GM23338 (cell line): ENCODE measurements at regions not wholly inside any gene's neighbourhood (a gene's known extent, or its start where the extent isn't known, plus 50 kb on each side); places are given as distances from the start of the nearest gene placed in this dataset.

Experiments used
- ATAC-seq: fragments of 200-7000 bp; cut with Tn5 transposase; 3 replicates; pipeline ENCODE4 v1.9.1; 2020
- DNase-seq: peaks from one replicate; pipeline ENCODE4 v3.0.0-alpha.2; 2015; ENCODE audit warnings: low spot score
- H2AFZ ChIP-seq: fragments of 200-600 bp; sonication (generic); 2 replicates; pipeline ENCODE4 v1.8.0; 2016; ENCODE audit warnings: antibody characterized with exemption, mild to moderate bottlenecking, moderate library complexity
- H3F3A ChIP-seq: fragments of 200-600 bp; sonication (generic); replicated peaks from 2 replicates; pipeline ENCODE4 v1.8.0; 2017; ENCODE audit warnings: antibody characterized with exemption, mixed run types, low read depth
- H3K27ac ChIP-seq: fragments of 200-600 bp; sonication (generic); 2 replicates; pipeline ENCODE4 v1.6.1; 2016; ENCODE audit warnings: low read depth
- H3K27me3 ChIP-seq: fragments of 200-600 bp; sonication (generic); 2 replicates; pipeline ENCODE4 v1.8.0; 2016; ENCODE audit warnings: mild to moderate bottlenecking, mixed run types, moderate library complexity; ENCODE audit not compliant: insufficient read depth
- H3K36me3 ChIP-seq: fragments of 200-600 bp; sonication (generic); 2 replicates; pipeline ENCODE4 v1.8.0; 2016; ENCODE audit warnings: mild to moderate bottlenecking; ENCODE audit not compliant: insufficient read depth
- H3K4me1 ChIP-seq: fragments of 200-600 bp; sonication (generic); 2 replicates; pipeline ENCODE4 v1.8.0; 2016; ENCODE audit warnings: mild to moderate bottlenecking, moderate library complexity; ENCODE audit not compliant: insufficient read depth
- H3K4me2 ChIP-seq: fragments of 200-600 bp; sonication (generic); 2 replicates; pipeline ENCODE4 v1.7.1; 2017; ENCODE audit warnings: mixed run types
- H3K4me3 ChIP-seq: fragments of 200-600 bp; sonication (generic); 2 replicates; pipeline ENCODE4 v1.6.1; 2016; ENCODE audit warnings: mixed run types
- H3K79me2 ChIP-seq: fragments of 200-600 bp; sonication (generic); replicated peaks from 2 replicates; pipeline ENCODE4 v1.8.0; 2017; ENCODE audit warnings: mild to moderate bottlenecking; ENCODE audit not compliant: insufficient read depth
- H3K9me2 ChIP-seq: fragments of 200-600 bp; sonication (generic); 2 replicates; pipeline ENCODE4 v1.8.0; 2017; ENCODE audit not compliant: insufficient read depth
- H4K20me1 ChIP-seq: fragments of 200-600 bp; sonication (generic); replicated peaks from 2 replicates; pipeline ENCODE4 v1.8.0; 2017; ENCODE audit warnings: mild to moderate bottlenecking; ENCODE audit not compliant: insufficient read depth
- H3K27ac Mint-ChIP-seq: 2 replicates; pipeline ENCODE4 v1.8.0; 2020; ENCODE audit warnings: inconsistent platforms, mild to moderate bottlenecking, moderate library complexity, mixed read lengths
- H3K27me3 Mint-ChIP-seq: 3 replicates; pipeline ENCODE4 v1.8.0; 2022; ENCODE audit warnings: low read depth, mild to moderate bottlenecking, moderate library complexity, mixed read lengths, inconsistent platforms; ENCODE audit not compliant: insufficient read depth, poor library complexity
- H3K36me3 Mint-ChIP-seq: 3 replicates; pipeline ENCODE4 v1.8.0; 2021; ENCODE audit warnings: low read depth, mild to moderate bottlenecking, inconsistent platforms, moderate library complexity, mixed read lengths
- H3K4me1 Mint-ChIP-seq: 3 replicates; pipeline ENCODE4 v1.8.0; 2020; ENCODE audit warnings: mild to moderate bottlenecking, inconsistent platforms, mixed read lengths
- H3K4me3 Mint-ChIP-seq: 3 replicates; pipeline ENCODE4 v1.8.0; 2021; ENCODE audit warnings: moderate library complexity, mild to moderate bottlenecking, inconsistent platforms, mixed read lengths
- H3K9me3 Mint-ChIP-seq: 3 replicates; pipeline ENCODE4 v1.8.0; 2020; ENCODE audit warnings: moderate library complexity, mild to moderate bottlenecking, inconsistent platforms, mixed read lengths
- CREB1 ChIP-seq: fragments of 250-450 bp; sonication (Bioruptor Pico); IDR thresholded peaks from 2 replicates; pipeline ENCODE4 v1.5.0; 2020; ENCODE audit warnings: low read depth, mild to moderate bottlenecking, moderate library complexity
- CTCF ChIP-seq, 2 experiments: fragments of 200-600 bp in 1 of 2; sonication (generic) in 1 of 2; conservative IDR thresholded peaks; 2 replicates each; pipeline versions ENCODE4 v1.5.1 to v1.6.1; 2016 to 2017; ENCODE audit warnings: antibody characterized with exemption in 2 of 2, low read depth in 2 of 2, mild to moderate bottlenecking in 2 of 2, moderate library complexity in 1 of 2
- EZH2 ChIP-seq: fragments of 200-600 bp; sonication (generic); IDR thresholded peaks from one replicate; pipeline ENCODE4 v1.8.0; 2017; ENCODE audit warnings: antibody characterized with exemption, mild to moderate bottlenecking, low read depth; ENCODE audit not compliant: unreplicated experiment
- EZH2phosphoT487 ChIP-seq: fragments of 200-600 bp; sonication (generic); IDR thresholded peaks from one replicate; pipeline ENCODE4 v1.8.1; 2018; ENCODE audit warnings: antibody characterized with exemption; ENCODE audit not compliant: unreplicated experiment
- ZNF114 ChIP-seq: fragments of 250-450 bp; sonication (Bioruptor Pico); IDR thresholded peaks from 2 replicates; pipeline ENCODE4 v1.5.0; 2020; ENCODE audit warnings: mild to moderate bottlenecking, moderate library complexity
- ZNF331 ChIP-seq: fragments of 250-450 bp; sonication (Bioruptor Pico); IDR thresholded peaks from 2 replicates; pipeline ENCODE4 v1.5.0; 2020; ENCODE audit warnings: low read depth, mild to moderate bottlenecking, moderate library complexity
- TF ChIP-seq, protein P1 (sequence below): IDR thresholded peaks from one replicate; pipeline ENCODE4 v1.6.1; 2018; ENCODE audit warnings: antibody characterized with exemption; ENCODE audit not compliant: unreplicated experiment

GRCh38 chr6:28768187-28768913 is 155.4 kb downstream of the TRIM27 start:
- H4K20me1 ChIP-seq, result peaks cover 27% of the 10 kb centered on the region
- H3K36me3 Mint-ChIP-seq, result peaks cover 2% of the 10 kb centered on the region; the same call in 1 of the 3 replicates
- no peaks in the 10 kb centered on the region for H3K9me2 ChIP-seq

GRCh38 chr6:28769626-28770402 is 154.0 kb downstream of the TRIM27 start:
- H3K27me3 ChIP-seq, result peaks cover 100% of the 10 kb centered on the region

More at GRCh38 chr6:28768187-28768913, 155.4 kb downstream of the TRIM27 start:
- Histone ChIP-seq H3F3A (peaks cover 53% of the 10 kb centered on the region), H3K36me3 (no peaks in the 10 kb centered on the region), H3K4me1 (peaks cover 83% of the 10 kb centered on the region), H3K27me3 (peaks cover 100% of the 10 kb centered on the region), H3K27ac (no peak overlapping the region), H3K4me2 (no peak overlapping the region), H3K79me2 (no peaks in the 10 kb centered on the region), H3K4me3 (no peak overlapping the region), H2AFZ (no peak overlapping the region)
- DNase-seq (no peak), ATAC-seq (no peak)
- peaks cover 100% of the 10 kb centered on the region for H3K27me3 Mint-ChIP-seq
- TF ChIP-seq ZNF331 (CRISPR knock-in tag), result no peak
- TF ChIP-seq CREB1 (CRISPR knock-in tag), result no peak
- TF ChIP-seq, protein P1, sequence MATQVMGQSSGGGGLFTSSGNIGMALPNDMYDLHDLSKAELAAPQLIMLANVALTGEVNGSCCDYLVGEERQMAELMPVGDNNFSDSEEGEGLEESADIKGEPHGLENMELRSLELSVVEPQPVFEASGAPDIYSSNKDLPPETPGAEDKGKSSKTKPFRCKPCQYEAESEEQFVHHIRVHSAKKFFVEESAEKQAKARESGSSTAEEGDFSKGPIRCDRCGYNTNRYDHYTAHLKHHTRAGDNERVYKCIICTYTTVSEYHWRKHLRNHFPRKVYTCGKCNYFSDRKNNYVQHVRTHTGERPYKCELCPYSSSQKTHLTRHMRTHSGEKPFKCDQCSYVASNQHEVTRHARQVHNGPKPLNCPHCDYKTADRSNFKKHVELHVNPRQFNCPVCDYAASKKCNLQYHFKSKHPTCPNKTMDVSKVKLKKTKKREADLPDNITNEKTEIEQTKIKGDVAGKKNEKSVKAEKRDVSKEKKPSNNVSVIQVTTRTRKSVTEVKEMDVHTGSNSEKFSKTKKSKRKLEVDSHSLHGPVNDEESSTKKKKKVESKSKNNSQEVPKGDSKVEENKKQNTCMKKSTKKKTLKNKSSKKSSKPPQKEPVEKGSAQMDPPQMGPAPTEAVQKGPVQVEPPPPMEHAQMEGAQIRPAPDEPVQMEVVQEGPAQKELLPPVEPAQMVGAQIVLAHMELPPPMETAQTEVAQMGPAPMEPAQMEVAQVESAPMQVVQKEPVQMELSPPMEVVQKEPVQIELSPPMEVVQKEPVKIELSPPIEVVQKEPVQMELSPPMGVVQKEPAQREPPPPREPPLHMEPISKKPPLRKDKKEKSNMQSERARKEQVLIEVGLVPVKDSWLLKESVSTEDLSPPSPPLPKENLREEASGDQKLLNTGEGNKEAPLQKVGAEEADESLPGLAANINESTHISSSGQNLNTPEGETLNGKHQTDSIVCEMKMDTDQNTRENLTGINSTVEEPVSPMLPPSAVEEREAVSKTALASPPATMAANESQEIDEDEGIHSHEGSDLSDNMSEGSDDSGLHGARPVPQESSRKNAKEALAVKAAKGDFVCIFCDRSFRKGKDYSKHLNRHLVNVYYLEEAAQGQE, result no peak
- TF ChIP-seq ZNF114 (CRISPR knock-in tag), result no peak
- TF ChIP-seq EZH2phosphoT487, result peak; percentile 26
- peak; percentile 61 for TF ChIP-seq EZH2
- peaks cover 4% of the 10 kb centered on the region; the same call in 2 of the 3 replicates for H3K9me3 Mint-ChIP-seq
- no peak overlapping the region for H3K27ac Mint-ChIP-seq
- peaks cover 76% of the 10 kb centered on the region for H3K4me1 Mint-ChIP-seq
- no peak overlapping the region; the same call in 2 of the 3 replicates for H3K4me3 Mint-ChIP-seq

More at GRCh38 chr6:28769626-28770402, 154.0 kb downstream of the TRIM27 start:
- Mint-ChIP-seq H3K36me3 (peaks cover 2% of the 10 kb centered on the region; the same call in 1 of the 3 replicates), H3K4me3 (peak overlapping the region; percentile 64), H3K27me3 (peaks cover 100% of the 10 kb centered on the region), H3K27ac (no peak overlapping the region), H3K9me3 (peaks cover 4% of the 10 kb centered on the region; the same call in 2 of the 3 replicates), H3K4me1 (peaks cover 86% of the 10 kb centered on the region)
- Histone ChIP-seq H4K20me1 (peaks cover 30% of the 10 kb centered on the region), H3K9me2 (no peaks in the 10 kb centered on the region), H3K79me2 (no peaks in the 10 kb centered on the region), H3K36me3 (no peaks in the 10 kb centered on the region), H3F3A (peaks cover 57% of the 10 kb centered on the region), H3K27ac (no peak overlapping the region), H2AFZ (no peak overlapping the region), H3K4me2 (peak overlapping the region; percentile 76), H3K4me3 (peak overlapping the region; percentile 47), H3K4me1 (peaks cover 85% of the 10 kb centered on the region)
- TF ChIP-seq CTCF (conservative IDR thresholded peaks at IDR 0.05; ENCODE audit: low read depth in 2 of 2) (peak; percentile 30 to 43; a peak in 3 of 4 replicates), EZH2 (peak; percentile 57), CREB1 (CRISPR knock-in tag) (no peak)
- peak; percentile 61 for DNase-seq
- ATAC-seq, result peak; percentile 9
